ENCODE measurements at regions not wholly inside any gene's neighbourhood (a gene's known extent, or its start where the extent isn't known, plus 50 kb on each side); places are given as distances from the start of the nearest gene placed in this dataset.

DNA sequence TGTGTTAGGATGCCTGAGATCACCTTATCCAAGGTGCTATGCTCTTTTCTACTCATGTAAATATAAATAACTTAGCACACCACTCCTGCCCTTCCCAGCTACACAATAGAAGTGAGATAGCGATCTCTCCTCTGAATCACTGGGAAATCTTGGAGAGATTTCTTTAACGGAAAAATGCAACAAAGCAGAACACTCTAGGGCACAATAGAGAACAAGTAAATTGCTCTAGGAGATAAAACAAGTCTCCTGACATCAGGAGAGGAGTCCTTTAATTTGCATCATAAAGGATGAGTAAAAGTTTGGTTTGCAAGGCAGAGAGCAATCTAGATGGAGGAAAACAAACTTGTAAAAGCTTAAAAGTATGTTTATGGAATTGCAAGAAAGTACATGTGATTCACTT lies 224.1 kb downstream of the PAX3 start:
- in situ Hi-C loops (cut with MboI; ENCODE audit: low pct_unique_long_range_greater_than_20kb, low sequenced_read_pairs, unreplicated experiment) = loop anchor here (25.0 kb wide), 2 partner anchors 213 to 488 kb away; partner anchors contain the start of gene PAX3
- TF ChIP-seq, protein P1, sequence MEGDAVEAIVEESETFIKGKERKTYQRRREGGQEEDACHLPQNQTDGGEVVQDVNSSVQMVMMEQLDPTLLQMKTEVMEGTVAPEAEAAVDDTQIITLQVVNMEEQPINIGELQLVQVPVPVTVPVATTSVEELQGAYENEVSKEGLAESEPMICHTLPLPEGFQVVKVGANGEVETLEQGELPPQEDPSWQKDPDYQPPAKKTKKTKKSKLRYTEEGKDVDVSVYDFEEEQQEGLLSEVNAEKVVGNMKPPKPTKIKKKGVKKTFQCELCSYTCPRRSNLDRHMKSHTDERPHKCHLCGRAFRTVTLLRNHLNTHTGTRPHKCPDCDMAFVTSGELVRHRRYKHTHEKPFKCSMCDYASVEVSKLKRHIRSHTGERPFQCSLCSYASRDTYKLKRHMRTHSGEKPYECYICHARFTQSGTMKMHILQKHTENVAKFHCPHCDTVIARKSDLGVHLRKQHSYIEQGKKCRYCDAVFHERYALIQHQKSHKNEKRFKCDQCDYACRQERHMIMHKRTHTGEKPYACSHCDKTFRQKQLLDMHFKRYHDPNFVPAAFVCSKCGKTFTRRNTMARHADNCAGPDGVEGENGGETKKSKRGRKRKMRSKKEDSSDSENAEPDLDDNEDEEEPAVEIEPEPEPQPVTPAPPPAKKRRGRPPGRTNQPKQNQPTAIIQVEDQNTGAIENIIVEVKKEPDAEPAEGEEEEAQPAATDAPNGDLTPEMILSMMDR (IDR thresholded peaks at IDR 0.05; ENCODE audit: extremely low read depth, insufficient read depth, missing control alignments) = no peak
- DNase-seq (ENCODE audit: low spot score) = no peak

DNA sequence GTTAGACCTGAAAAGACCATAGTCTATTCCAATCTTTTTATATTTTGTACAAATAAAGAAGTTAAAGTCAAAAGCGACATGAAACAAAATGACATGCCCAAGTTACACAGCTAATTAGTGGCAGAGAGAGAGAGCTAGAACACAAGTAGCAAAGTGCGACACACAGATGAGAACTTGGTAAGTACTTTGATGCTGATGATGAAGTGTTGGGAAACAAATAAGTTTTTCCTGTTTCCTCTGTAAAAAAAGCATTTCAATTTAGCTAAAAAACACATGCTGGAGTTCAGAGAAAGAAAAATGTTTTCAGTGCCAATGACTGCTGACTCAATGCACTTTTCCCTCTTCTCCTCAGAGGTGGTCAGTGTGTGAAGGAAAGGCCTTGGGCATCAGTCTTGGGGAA lies 226.9 kb downstream of the PAX3 start:
- DNase-seq (ENCODE audit: low spot score) = no peak
- in situ Hi-C loops (cut with MboI; ENCODE audit: low pct_unique_long_range_greater_than_20kb, low sequenced_read_pairs, unreplicated experiment) = loop anchor here (25.0 kb wide), 2 partner anchors 215 to 490 kb away; partner anchors contain the start of gene PAX3
- TF ChIP-seq, protein P1 (IDR thresholded peaks at IDR 0.05; ENCODE audit: extremely low read depth, insufficient read depth, missing control alignments) = no peak

DNA sequence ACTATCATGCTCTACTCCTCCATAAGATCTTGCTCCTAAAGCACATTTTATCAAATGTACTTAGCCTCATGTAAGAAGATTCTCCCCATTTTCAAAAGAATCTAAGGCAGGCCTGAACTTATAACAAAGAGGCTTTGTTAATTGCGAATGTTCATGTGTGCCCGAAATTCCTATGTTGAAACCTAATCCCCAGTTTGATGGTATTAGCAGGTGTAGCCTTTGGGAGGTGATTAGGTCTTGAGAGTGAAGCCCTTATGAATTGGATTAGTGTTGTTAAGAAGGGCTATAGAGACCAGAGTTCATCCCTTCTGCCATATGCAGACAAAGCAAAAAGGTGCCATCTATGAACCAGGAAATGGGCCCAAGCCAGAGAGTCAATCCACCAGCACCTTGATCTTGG lies 234.5 kb downstream of the PAX3 start:
- in situ Hi-C loops (cut with MboI; ENCODE audit: low pct_unique_long_range_greater_than_20kb, low sequenced_read_pairs, unreplicated experiment) = loop anchor here (25.0 kb wide), 2 partner anchors 223 to 498 kb away; partner anchors contain the start of gene PAX3
- TF ChIP-seq, protein P1 (IDR thresholded peaks at IDR 0.05; ENCODE audit: extremely low read depth, insufficient read depth, missing control alignments) = no peak
- no peak for DNase-seq (ENCODE audit: low spot score)

DNA sequence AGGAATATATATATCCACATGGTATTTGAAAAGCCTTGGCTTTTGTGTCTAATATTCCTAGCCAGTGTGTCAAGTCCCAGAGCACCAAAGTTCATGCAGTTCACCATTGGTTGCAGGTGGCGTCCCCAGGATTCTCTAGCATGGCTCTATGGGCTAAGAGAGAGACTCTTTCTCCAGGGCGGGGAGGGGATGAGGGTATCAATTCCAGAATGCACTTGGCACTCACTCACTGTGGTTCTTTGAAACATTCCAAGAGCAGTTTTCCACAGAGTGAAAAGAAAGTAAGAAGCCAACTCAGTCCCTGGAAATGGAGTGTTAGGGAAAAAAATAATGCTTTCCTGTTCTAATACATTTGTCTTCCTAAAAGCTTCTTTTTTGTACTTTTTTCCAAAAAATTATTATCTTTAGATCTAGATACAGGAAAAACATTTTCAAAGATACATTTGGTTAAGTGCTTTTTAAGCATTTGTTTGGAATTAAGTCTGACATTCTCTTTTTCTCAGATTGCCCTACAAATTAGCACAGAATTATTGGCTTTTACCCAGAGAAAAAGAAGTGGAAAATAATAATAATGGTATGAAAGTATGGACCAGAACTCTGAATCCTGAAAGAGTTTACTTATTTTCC lies 239.9 kb downstream of the PAX3 start:
- TF ChIP-seq, protein P1 (IDR thresholded peaks at IDR 0.05; ENCODE audit: extremely low read depth, insufficient read depth, missing control alignments) = no peak
- no peak for DNase-seq (ENCODE audit: low spot score)
- in situ Hi-C loops (cut with MboI; ENCODE audit: low pct_unique_long_range_greater_than_20kb, low sequenced_read_pairs, unreplicated experiment) = loop anchor here (25.0 kb wide), 2 partner anchors 228 to 503 kb away; partner anchors contain the start of gene PAX3

DNA sequence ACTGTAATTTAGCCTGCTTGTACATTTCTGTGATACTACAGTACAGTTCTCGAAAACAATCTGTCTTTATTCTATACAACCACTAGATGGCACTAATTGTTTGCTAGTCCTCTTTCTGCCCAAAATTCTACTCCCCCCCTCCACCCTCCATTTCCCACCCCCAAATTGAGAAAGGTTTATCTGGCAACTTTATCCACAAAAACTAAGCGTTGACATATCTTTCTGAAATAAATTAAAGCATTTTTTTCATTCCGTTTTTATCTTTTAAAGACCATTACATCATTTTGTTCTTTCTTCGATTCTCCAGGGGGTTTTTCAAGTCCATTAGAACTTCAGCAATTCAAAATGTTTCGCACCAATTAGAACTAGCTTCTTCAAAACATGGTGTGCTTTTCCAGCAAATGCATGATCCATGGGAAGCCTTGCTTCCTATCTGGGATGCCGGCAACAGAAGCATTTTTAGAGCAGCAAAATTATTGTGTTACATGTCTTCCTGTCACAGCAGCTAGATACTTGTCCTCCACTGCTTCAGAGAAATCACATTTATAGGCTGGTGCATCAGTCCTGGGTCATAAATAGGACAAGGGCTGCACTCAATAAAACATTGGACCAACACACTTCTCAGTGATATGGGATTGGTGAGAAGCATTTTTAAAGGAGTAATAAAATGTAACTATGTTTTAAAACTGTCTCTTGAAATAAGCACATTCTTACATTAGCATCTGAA lies 241.3 kb downstream of the PAX3 start:
- in situ Hi-C loops (cut with MboI; ENCODE audit: low pct_unique_long_range_greater_than_20kb, low sequenced_read_pairs, unreplicated experiment) = loop anchor here (25.0 kb wide), 2 partner anchors 230 to 505 kb away; partner anchors contain the start of gene PAX3
- DNase-seq (ENCODE audit: low spot score) = peak; percentile 43
- TF ChIP-seq, protein P1 (IDR thresholded peaks at IDR 0.05; ENCODE audit: extremely low read depth, insufficient read depth, missing control alignments) = peak; percentile 56

DNA sequence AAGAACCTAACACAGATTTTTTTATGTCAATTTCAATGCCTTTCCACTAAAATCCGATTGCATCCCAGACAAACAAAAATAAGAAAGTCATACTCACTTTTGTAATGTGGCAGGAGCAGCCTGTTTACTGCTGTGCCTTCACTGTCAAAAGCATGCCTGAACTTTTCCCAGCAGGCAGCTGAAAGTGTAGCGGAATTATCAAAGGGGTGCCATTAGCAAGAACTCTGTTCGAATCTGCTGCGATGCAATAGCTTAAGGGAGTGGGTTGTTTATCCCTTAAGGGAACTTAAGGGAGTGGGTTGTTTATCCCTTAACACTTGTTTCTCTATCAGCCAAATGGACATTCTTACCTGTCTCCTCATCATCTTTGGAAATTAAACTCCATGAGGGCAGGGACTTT lies 243.5 kb downstream of the PAX3 start:
- no peak for DNase-seq (ENCODE audit: low spot score)
- in situ Hi-C loops (cut with MboI; ENCODE audit: low pct_unique_long_range_greater_than_20kb, low sequenced_read_pairs, unreplicated experiment) = loop anchor here (25.0 kb wide), 2 partner anchors 232 to 507 kb away; partner anchors contain the start of gene PAX3
- TF ChIP-seq, protein P1 (IDR thresholded peaks at IDR 0.05; ENCODE audit: extremely low read depth, insufficient read depth, missing control alignments) = no peak
